RWPE1 (cell line): ENCODE measurements at regions not wholly inside any gene's neighbourhood (a gene's known extent, or its start where the extent isn't known, plus 50 kb on each side); places are given as distances from the start of the nearest gene placed in this dataset.
"Not testable (repeated sequence)": the region's sequence is repeated elsewhere in the genome, so short reads cannot be mapped to it uniquely, and the experiment has no call there.

Experiments used
- CTCF ChIA-PET: fragments of 350-600 bp; sonication (Branson Sonifier 250); formaldehyde crosslinking; extraction: SDS; loops from one replicate; lab custom pipeline; 2021; lab: Yijun Ruan, JAX
- POLR2A ChIA-PET: fragments of 400-600 bp; formaldehyde crosslinking; extraction: SDS; loops from one replicate; lab custom pipeline; 2020; ENCODE audit warnings: antibody characterized with exemption; ENCODE audit not compliant: low non-redundant PET; lab: Yijun Ruan, JAX
- DNase-seq: peaks from one replicate; pipeline ENCODE4 v3.0.0; 2012; ENCODE audit warnings: low spot score
- H3K27ac ChIP-seq: fragments of 450-650 bp; 2 replicates; pipeline ENCODE4 v1.5.1; 2017
- TF ChIP-seq, protein P1 (sequence below): fragments of 450-650 bp; conservative IDR thresholded peaks from 2 replicates; pipeline ENCODE4 v1.5.1; 2017; ENCODE audit warnings: low read depth, mild to moderate bottlenecking

DNA sequence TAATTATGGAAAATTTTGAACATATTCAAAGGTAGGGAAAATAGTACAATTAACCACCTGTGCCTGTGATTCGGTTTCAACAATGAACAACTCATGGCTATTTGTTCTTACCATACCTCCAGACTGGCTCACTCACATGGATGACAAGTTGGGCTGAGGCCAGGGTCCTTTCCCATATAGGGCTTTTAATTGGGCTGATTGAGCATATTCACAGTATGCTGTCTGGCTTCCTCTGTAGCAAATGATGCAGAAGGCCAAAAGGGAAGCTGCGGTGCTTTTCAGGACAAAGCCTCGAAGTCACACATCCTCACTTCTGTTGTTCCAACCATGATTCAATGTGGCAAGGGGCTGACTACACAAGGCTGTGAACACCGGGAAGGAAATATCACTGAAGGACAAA, 297.5 kb upstream of the SLC16A7 start:
- TF ChIP-seq, protein P1, sequence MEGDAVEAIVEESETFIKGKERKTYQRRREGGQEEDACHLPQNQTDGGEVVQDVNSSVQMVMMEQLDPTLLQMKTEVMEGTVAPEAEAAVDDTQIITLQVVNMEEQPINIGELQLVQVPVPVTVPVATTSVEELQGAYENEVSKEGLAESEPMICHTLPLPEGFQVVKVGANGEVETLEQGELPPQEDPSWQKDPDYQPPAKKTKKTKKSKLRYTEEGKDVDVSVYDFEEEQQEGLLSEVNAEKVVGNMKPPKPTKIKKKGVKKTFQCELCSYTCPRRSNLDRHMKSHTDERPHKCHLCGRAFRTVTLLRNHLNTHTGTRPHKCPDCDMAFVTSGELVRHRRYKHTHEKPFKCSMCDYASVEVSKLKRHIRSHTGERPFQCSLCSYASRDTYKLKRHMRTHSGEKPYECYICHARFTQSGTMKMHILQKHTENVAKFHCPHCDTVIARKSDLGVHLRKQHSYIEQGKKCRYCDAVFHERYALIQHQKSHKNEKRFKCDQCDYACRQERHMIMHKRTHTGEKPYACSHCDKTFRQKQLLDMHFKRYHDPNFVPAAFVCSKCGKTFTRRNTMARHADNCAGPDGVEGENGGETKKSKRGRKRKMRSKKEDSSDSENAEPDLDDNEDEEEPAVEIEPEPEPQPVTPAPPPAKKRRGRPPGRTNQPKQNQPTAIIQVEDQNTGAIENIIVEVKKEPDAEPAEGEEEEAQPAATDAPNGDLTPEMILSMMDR, result no peak
- no peak for DNase-seq
- ChIA-PET POLR2A (no interaction called here), CTCF (no interaction called here)
- H3K27ac ChIP-seq, result no peak overlapping the region

DNA sequence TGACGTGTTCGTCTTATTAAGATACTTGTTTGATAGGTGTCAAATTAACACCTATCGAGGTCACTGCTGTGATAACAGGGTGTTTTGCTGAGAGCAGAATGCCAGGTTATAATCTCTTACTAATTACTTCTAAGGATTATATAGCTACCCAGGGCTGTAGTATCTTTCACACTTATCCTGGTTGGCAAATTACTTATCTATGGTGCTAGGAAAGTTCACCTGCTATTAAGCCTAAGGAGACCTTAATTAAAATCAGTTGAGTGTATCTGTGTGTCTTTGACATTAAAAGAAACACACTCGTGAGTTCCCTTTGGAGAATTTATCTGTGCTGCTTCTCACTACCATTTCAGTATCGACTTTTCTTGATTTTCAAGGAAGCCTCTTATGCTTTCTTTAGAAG, 301.6 kb upstream of the SLC16A7 start:
- TF ChIP-seq, protein P1, result no peak
- H3K27ac ChIP-seq, result no peak overlapping the region
- POLR2A ChIA-PET, result no interaction called here
- no peak for DNase-seq
- CTCF ChIA-PET, result no interaction called here

DNA sequence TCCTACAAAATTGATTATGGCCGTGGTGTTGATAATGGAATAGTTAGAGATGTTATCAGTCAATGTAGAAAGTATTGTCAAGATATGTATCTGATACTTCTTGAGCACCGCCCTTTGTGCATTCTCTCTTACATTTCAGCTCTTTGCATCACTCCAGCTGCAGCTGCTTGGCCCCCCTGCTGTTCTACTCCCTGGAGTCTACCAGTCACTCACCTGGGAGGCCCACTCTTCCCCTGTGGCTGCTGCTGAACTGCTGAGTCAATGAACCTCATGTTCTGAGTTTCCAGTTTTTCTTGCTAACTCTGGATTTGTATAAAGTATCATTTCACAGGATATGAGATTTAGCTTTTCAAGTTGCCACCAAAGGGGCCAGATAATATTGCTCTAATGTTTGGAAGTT, 312.8 kb upstream of the SLC16A7 start:
- no peak overlapping the region for H3K27ac ChIP-seq
- POLR2A ChIA-PET, result no interaction called here
- TF ChIP-seq, protein P1, result no peak
- CTCF ChIA-PET, result no interaction called here
- no peak for DNase-seq

DNA sequence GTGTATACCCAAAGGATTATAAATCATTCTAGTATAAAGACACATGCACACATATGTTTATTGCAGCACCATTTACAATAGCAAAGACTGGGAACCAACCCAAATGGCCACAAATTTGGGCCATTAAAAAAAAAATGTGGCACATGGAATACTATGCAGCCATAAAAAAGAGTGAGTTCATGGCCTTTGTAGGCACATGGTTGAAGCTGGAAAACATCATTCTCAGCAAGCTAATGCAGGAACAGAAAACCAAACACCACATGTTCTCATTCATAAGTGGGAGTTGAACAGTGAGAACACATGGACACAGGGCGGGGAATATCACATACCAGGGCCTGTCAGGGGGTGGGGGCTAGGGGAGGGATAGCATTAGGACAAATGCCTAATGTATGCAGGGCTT, 322.3 kb upstream of the SLC16A7 start:
- DNase-seq, POLR2A ChIA-PET, H3K27ac ChIP-seq, CTCF ChIA-PET: not testable (repeated sequence)

DNA sequence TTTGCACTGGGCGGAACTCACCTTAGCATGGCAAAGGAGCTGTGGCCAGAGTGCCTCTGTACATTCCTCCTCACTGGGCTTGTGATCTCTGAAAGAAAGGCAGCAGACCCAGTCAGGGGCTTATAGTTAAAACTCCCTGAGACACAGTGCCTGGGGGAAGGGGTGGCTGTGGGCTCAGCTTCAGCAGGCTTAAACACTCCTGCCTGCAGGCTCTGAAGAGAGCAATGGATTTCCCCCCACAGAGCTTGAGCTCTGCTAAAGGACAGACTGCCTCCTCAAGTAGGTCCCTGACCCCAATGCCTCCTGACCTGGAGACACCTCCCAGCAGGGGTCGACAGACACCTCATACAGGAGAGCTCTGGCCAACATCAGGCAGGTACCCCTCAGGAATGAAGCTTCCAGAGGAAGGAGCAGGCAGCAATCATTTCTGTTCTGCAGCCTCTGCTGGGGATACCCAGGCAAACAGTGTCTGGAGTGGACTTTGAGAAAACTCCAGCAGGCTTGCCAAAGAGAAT, 327.5 kb upstream of the SLC16A7 start:
- no peak for DNase-seq
- ChIA-PET CTCF (no interaction called here), POLR2A (no interaction called here)
- no peak overlapping the region for H3K27ac ChIP-seq
- TF ChIP-seq, protein P1, result no peak

DNA sequence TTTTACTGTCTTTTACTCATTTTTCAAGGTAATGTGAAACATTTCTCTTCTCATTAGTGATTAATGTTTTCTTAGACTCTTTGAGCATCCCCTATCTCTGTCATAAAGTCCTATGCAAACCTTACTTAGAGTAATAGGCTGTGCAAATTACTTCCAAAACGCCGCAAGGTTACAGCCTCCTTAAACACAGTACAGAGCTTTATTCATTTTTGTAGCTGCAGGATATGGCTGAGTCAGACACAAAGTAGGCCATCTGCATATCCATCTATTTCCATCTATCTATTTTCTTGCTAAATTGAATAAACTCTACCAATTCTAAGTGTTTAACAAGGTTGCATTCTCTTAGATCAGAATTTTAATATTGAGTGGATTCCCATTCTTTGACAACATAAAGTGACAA, 335.6 kb upstream of the SLC16A7 start:
- no peak for DNase-seq
- CTCF ChIA-PET, result no interaction called here
- POLR2A ChIA-PET, result no interaction called here
- TF ChIP-seq, protein P1, result no peak
- H3K27ac ChIP-seq, result no peak overlapping the region

DNA sequence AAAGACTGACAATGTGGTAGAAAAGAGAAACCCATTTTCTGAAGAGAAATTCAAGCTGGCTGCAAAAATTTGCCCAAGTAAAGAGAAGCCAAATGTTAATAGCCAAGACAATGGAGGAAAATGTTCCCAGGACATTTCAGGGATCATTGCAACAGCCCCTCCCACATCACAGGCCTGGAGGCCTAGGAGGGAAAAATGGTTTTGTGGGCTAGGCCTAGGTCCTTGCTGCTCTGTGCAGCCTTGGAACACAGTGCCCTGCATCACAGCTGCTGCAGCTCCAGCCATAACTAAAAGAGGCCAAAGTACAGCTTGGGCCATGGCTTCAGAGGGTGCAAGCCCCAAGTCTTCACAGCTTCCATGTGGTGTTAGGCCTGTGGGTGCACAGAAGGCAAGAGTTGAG, 332.4 kb upstream of the LRIG3 start:
- TF ChIP-seq, protein P1, result no peak
- POLR2A ChIA-PET, result no interaction called here
- DNase-seq, result no peak
- CTCF ChIA-PET, result no interaction called here
- no peak overlapping the region for H3K27ac ChIP-seq
